ENCODE measurements at regions not wholly inside any gene's neighbourhood (a gene's known extent, or its start where the extent isn't known, plus 50 kb on each side); places are given as distances from the start of the nearest gene placed in this dataset.

- DNase-seq (ENCODE audit: low read depth) = no peak
Observed at GRCh38 chr13:36552334-36552733, 120.0 kb downstream of the CCNA1 start.

GRCh38 chr13:36553491-36553890 is 120.3 kb upstream of the SERTM1 start:
- no peak for DNase-seq (ENCODE audit: low read depth)

GRCh38 chr13:36555151-36555986 is 118.5 kb upstream of the SERTM1 start:
- DNase-seq (ENCODE audit: low read depth) = no peak

GRCh38 chr13:36559375-36559774 is 114.4 kb upstream of the SERTM1 start:
- DNase-seq (ENCODE audit: low read depth) = no peak

- DNase-seq (ENCODE audit: low read depth) = no peak
Observed at GRCh38 chr13:36567485-36567884, 106.3 kb upstream of the SERTM1 start.

GRCh38 chr13:36570489-36570888 is 103.3 kb upstream of the SERTM1 start:
- no peak for DNase-seq (ENCODE audit: low read depth)

GRCh38 chr13:36571444-36571843 is 102.4 kb upstream of the SERTM1 start:
- no peak for DNase-seq (ENCODE audit: low read depth)

- DNase-seq (ENCODE audit: low read depth) = no peak
Observed at GRCh38 chr13:36582977-36583376, 90.8 kb upstream of the SERTM1 start.

GRCh38 chr13:36599641-36600040 is 74.2 kb upstream of the SERTM1 start:
- no peak for DNase-seq (ENCODE audit: low read depth)

GRCh38 chr13:36601186-36601585 is 72.6 kb upstream of the SERTM1 start:
- no peak for DNase-seq (ENCODE audit: low read depth)

GRCh38 chr13:36606060-36606459 is 67.8 kb upstream of the SERTM1 start:
- no peak for DNase-seq (ENCODE audit: low read depth)

- no peak for DNase-seq (ENCODE audit: low read depth)
Observed at GRCh38 chr13:36608474-36608873, 65.3 kb upstream of the SERTM1 start.

GRCh38 chr13:36612230-36612629 is 61.6 kb upstream of the SERTM1 start:
- DNase-seq (ENCODE audit: low read depth) = no peak

- DNase-seq (ENCODE audit: low read depth) = no peak
Observed at GRCh38 chr13:36616706-36617105, 57.1 kb upstream of the SERTM1 start.

GRCh38 chr13:36619535-36619934 is 54.3 kb upstream of the SERTM1 start:
- no peak for DNase-seq (ENCODE audit: low read depth)

Measured in stromal cell of bone marrow (primary cell).